ENCODE measurements at regions not wholly inside any gene's neighbourhood (a gene's known extent, or its start where the extent isn't known, plus 50 kb on each side); places are given as distances from the start of the nearest gene placed in this dataset.

DNA sequence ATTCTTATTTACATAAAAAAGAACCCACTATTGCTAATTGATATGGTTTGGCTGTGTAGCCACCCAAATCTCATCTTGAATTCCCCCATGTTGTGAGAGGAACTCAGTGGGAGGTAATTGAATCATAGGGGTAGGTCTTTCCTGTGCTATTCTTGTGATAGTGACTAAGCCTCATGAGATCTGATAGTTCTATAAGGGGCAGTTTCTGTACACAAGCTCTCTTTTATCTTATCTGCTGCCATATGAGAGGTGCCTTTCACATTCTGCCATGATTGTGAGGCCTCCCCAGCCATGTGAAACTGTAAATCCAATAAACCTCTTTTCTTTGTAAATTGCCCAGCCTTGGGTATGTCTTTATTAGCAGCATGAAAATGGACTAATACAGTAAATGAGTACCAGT lies 58.2 kb upstream of the PRR16 start:
- ChIA-PET POLR2A (ENCODE audit: low non-redundant PET) (no interaction called here), CTCF (no interaction called here)
- no peaks in the 10 kb centered on the region for H3K36me3 ChIP-seq (ENCODE audit: insufficient read depth, low read length, poor library complexity, severe bottlenecking)
- no TSS peak for BruUV-seq (replicated peaks)
- intact Hi-C loops (cut with micrococcal nuclease; ENCODE audit: unreplicated experiment), result no loop called here
- H3K4me1 ChIP-seq (ENCODE audit: insufficient read depth, low read length, poor library complexity, severe bottlenecking), result peaks cover 9% of the 10 kb centered on the region
- peak overlapping the region; percentile 68 for H3K27ac ChIP-seq (ENCODE audit: low read depth, low read length, poor library complexity, severe bottlenecking)
- no peak overlapping the region for H3K4me3 ChIP-seq (ENCODE audit: low read depth, low read length, poor library complexity, severe bottlenecking)
- no peaks in the 10 kb centered on the region for H3K27me3 ChIP-seq (replicated peaks; ENCODE audit: insufficient read depth, low read depth, low read length, poor library complexity)
- TF ChIP-seq, protein P1, sequence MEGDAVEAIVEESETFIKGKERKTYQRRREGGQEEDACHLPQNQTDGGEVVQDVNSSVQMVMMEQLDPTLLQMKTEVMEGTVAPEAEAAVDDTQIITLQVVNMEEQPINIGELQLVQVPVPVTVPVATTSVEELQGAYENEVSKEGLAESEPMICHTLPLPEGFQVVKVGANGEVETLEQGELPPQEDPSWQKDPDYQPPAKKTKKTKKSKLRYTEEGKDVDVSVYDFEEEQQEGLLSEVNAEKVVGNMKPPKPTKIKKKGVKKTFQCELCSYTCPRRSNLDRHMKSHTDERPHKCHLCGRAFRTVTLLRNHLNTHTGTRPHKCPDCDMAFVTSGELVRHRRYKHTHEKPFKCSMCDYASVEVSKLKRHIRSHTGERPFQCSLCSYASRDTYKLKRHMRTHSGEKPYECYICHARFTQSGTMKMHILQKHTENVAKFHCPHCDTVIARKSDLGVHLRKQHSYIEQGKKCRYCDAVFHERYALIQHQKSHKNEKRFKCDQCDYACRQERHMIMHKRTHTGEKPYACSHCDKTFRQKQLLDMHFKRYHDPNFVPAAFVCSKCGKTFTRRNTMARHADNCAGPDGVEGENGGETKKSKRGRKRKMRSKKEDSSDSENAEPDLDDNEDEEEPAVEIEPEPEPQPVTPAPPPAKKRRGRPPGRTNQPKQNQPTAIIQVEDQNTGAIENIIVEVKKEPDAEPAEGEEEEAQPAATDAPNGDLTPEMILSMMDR (conservative IDR thresholded peaks at IDR 0.05; ENCODE audit: low read depth, low read length), result no peak
- TF ChIP-seq EZH2 (IDR thresholded peaks at IDR 0.05; ENCODE audit: borderline replicate concordance, low read depth, low read length, poor library complexity, severe bottlenecking), result no peak
- peak; percentile 85 for DNase-seq (ENCODE audit: low spot score)
- no peaks in the 10 kb centered on the region for H3K9me3 ChIP-seq (ENCODE audit: low read depth, low read length, poor library complexity, severe bottlenecking)

DNA sequence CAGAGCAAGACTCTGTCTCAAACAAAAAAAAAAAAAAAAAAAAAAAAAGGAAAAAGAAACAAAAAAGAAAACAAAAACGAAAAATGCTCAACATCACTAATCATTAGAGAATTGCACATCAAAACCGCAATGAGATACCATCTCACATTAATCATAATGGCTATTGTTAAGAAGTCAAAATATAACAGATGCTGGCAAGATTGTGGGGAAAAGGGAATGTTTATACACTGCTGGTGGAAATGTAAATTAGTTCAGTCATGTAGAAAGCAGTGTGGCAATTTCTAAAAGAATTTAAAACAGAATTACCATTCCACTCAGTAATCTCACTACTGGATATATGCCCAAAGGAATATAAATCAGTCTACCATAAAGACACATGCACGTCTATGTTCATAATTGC lies 50.4 kb upstream of the PRR16 start:
- no peak for TF ChIP-seq EZH2 (IDR thresholded peaks at IDR 0.05; ENCODE audit: borderline replicate concordance, low read depth, low read length, poor library complexity, severe bottlenecking)
- Histone ChIP-seq H3K9me3 (ENCODE audit: low read depth, low read length, poor library complexity, severe bottlenecking) (no peaks in the 10 kb centered on the region), H3K4me1 (ENCODE audit: insufficient read depth, low read length, poor library complexity, severe bottlenecking) (no peaks in the 10 kb centered on the region), H3K27ac (ENCODE audit: low read depth, low read length, poor library complexity, severe bottlenecking) (no peak overlapping the region), H3K36me3 (ENCODE audit: insufficient read depth, low read length, poor library complexity, severe bottlenecking) (no peaks in the 10 kb centered on the region), H3K4me3 (ENCODE audit: low read depth, low read length, poor library complexity, severe bottlenecking) (no peak overlapping the region), H3K27me3 (replicated peaks; ENCODE audit: insufficient read depth, low read depth, low read length, poor library complexity) (no peaks in the 10 kb centered on the region)
- POLR2A ChIA-PET (ENCODE audit: low non-redundant PET), result no interaction called here
- CTCF ChIA-PET, result no interaction called here
- peak; percentile 57 for DNase-seq (ENCODE audit: low spot score)
- BruUV-seq (replicated peaks), result no TSS peak
- intact Hi-C loops (cut with micrococcal nuclease; ENCODE audit: unreplicated experiment), result no loop called here
